ENCODE measurements at regions not wholly inside any gene's neighbourhood (a gene's known extent, or its start where the extent isn't known, plus 50 kb on each side); places are given as distances from the start of the nearest gene placed in this dataset.

- BruUV-seq (replicated peaks): no TSS peak
- ChIA-PET POLR2A (no interaction called here), SMC1A (ENCODE audit: uncharacterized antibody, unreplicated experiment) (no interaction called here), RAD21 (ENCODE audit: unreplicated experiment) (no interaction called here), CTCF (no interaction called here)
- DNase-seq (ENCODE audit: low read depth, low spot score): no peak
- no peak for ATAC-seq
- no peaks in the 10 kb centered on the region for H3K4me1 ChIP-seq (ENCODE audit: control insufficient read depth, insufficient read depth, low read length)
- no peak overlapping the region for H3K27ac ChIP-seq (ENCODE audit: control insufficient read depth, insufficient read depth)
- intact Hi-C loops (cut with micrococcal nuclease; ENCODE audit: unreplicated experiment): no loop called here
- H3K27me3 ChIP-seq (replicated peaks in 1 of 2; ENCODE audit: control insufficient read depth in 2 of 2, insufficient read depth in 2 of 2, low read length in 1 of 2): no peaks in the 10 kb centered on the region; a peak in 2 of 4 replicates
- FAIRE-seq: no peak
- H3K9me3 ChIP-seq (replicated peaks; ENCODE audit: control insufficient read depth, insufficient read depth, low read length): no peaks in the 10 kb centered on the region
- H3K79me2 ChIP-seq (ENCODE audit: control insufficient read depth, insufficient read depth, low read length): no peaks in the 10 kb centered on the region
- H3K4me3 ChIP-seq: no peak overlapping the region
- H3K9ac ChIP-seq (ENCODE audit: control insufficient read depth, insufficient read depth, low read length): no peak overlapping the region
- WGBS (ENCODE audit: insufficient coverage, insufficient replicate concordance, low lambda C conversion rate, missing lambda C conversion rate): 7% methylated on average over 5 of the region's 5 CpGs
- no peak overlapping the region for H2AFZ ChIP-seq (ENCODE audit: control insufficient read depth, low read depth, low read length)
- in situ Hi-C loops (cut with MboI): no loop called here
- H3K4me2 ChIP-seq (ENCODE audit: control insufficient read depth, insufficient read depth): no peak overlapping the region
- no peaks in the 10 kb centered on the region for H3K36me3 ChIP-seq (ENCODE audit: control insufficient read depth in 2 of 2, insufficient read depth in 2 of 2, low read length in 1 of 2)
- no peaks in the 10 kb centered on the region for H4K20me1 ChIP-seq (ENCODE audit: control insufficient read depth, insufficient read depth)
- TF ChIP-seq SIX5 (IDR thresholded peaks at IDR 0.05; ENCODE audit: low read depth, low read length, severe bottlenecking): no peak
- no peak for TF ChIP-seq CUX1 (IDR thresholded peaks at IDR 0.05; ENCODE audit: insufficient replicate concordance, low read depth, low read length)
- TF ChIP-seq MXI1 (IDR thresholded peaks at IDR 0.05; ENCODE audit: low read depth, low read length): no peak
- TF ChIP-seq USF2 (IDR thresholded peaks at IDR 0.05; ENCODE audit: borderline replicate concordance, low read depth, low read length): no peak
- TF ChIP-seq IRF3 (IDR thresholded peaks at IDR 0.05): no peak
- no peak for TF ChIP-seq PRDM15 (CRISPR knock-in tag; IDR thresholded peaks at IDR 0.05)
- no peak for TF ChIP-seq FOXM1 (IDR thresholded peaks at IDR 0.05; ENCODE audit: low read depth, low read length)
- no peak for TF ChIP-seq MYB (IDR thresholded peaks at IDR 0.05; ENCODE audit: borderline replicate concordance, low read depth, low read length)
- TF ChIP-seq ZSCAN29 (IDR thresholded peaks at IDR 0.05): no peak
- TF ChIP-seq POU2F2 (IDR thresholded peaks at IDR 0.05; ENCODE audit: borderline replicate concordance, low read depth, low read length): no peak
- TF ChIP-seq CBX3 (IDR thresholded peaks at IDR 0.05; ENCODE audit: borderline replicate concordance, low read depth): no peak
- TF ChIP-seq ZNF207 (IDR thresholded peaks at IDR 0.05; ENCODE audit: borderline replicate concordance): no peak
- no peak for TF ChIP-seq BHLHE40 (IDR thresholded peaks at IDR 0.05; ENCODE audit: borderline replicate concordance in 1 of 2, low read depth in 2 of 2, low read length in 1 of 2)
These were observed 717.3 kb downstream of the MATN1 start for GRCh38 chr1:30005972-30006619.
